ENCODE measurements at regions not wholly inside any gene's neighbourhood (a gene's known extent, or its start where the extent isn't known, plus 50 kb on each side); places are given as distances from the start of the nearest gene placed in this dataset.
"Not testable (repeated sequence)": the region's sequence is repeated elsewhere in the genome, so short reads cannot be mapped to it uniquely, and the experiment has no call there.

GRCh38 chr17:15802917-15803316 is 70.8 kb downstream of the TBC1D26 start:
- not testable (repeated sequence) for DNase-seq

- DNase-seq, result not testable (repeated sequence)
Measured at GRCh38 chr17:15806825-15807224, 74.7 kb downstream of the TBC1D26 start.

GRCh38 chr17:15813388-15813787 is 81.3 kb downstream of the TBC1D26 start:
- not testable (repeated sequence) for DNase-seq

- not testable (repeated sequence) for DNase-seq
Measured at GRCh38 chr17:15814003-15814402, 81.9 kb downstream of the TBC1D26 start.

GRCh38 chr17:15817861-15818260 is 85.8 kb downstream of the TBC1D26 start:
- DNase-seq, result not testable (repeated sequence)

- not testable (repeated sequence) for DNase-seq
Measured at GRCh38 chr17:15822280-15822679, 90.2 kb downstream of the TBC1D26 start.

GRCh38 chr17:15828727-15829314 is 96.7 kb downstream of the TBC1D26 start:
- DNase-seq, result not testable (repeated sequence)

- DNase-seq, result not testable (repeated sequence)
Measured at GRCh38 chr17:15830221-15830620, 98.1 kb downstream of the TBC1D26 start.

- DNase-seq, result not testable (repeated sequence)
Measured at GRCh38 chr17:15831182-15831581, 99.1 kb downstream of the TBC1D26 start.

GRCh38 chr17:15832921-15833480 is 100.9 kb downstream of the TBC1D26 start:
- DNase-seq, result not testable (repeated sequence)

- not testable (repeated sequence) for DNase-seq
Measured at GRCh38 chr17:15833890-15834289, 101.8 kb downstream of the TBC1D26 start.

- DNase-seq, result not testable (repeated sequence)
Measured at GRCh38 chr17:15835481-15835880, 103.4 kb downstream of the TBC1D26 start.

GRCh38 chr17:15836249-15836982 is 104.3 kb downstream of the TBC1D26 start:
- DNase-seq, result not testable (repeated sequence)

- not testable (repeated sequence) for DNase-seq
Measured at GRCh38 chr17:15836991-15837390, 104.9 kb downstream of the TBC1D26 start.

GRCh38 chr17:15847447-15848229 is 97.3 kb upstream of the ADORA2B start:
- DNase-seq, result not testable (repeated sequence)

- peak; percentile 17 for DNase-seq
Measured at GRCh38 chr17:15849054-15849453, 95.9 kb upstream of the ADORA2B start.

- not testable (repeated sequence) for DNase-seq
Measured at GRCh38 chr17:15850071-15850470, 94.9 kb upstream of the ADORA2B start.

GRCh38 chr17:15850687-15851086 is 94.2 kb upstream of the ADORA2B start:
- not testable (repeated sequence) for DNase-seq

GRCh38 chr17:15852863-15853262 is 92.1 kb upstream of the ADORA2B start:
- not testable (repeated sequence) for DNase-seq

GRCh38 chr17:15856191-15856590 is 88.7 kb upstream of the ADORA2B start:
- not testable (repeated sequence) for DNase-seq

- DNase-seq, result not testable (repeated sequence)
Measured at GRCh38 chr17:15856745-15857144, 88.2 kb upstream of the ADORA2B start.

- not testable (repeated sequence) for DNase-seq
Measured at GRCh38 chr17:15858082-15858481, 86.8 kb upstream of the ADORA2B start.

- DNase-seq, result not testable (repeated sequence)
Measured at GRCh38 chr17:15860774-15861173, 84.2 kb upstream of the ADORA2B start.
